SK-N-MC (cell line): ENCODE measurements at regions not wholly inside any gene's neighbourhood (a gene's known extent, or its start where the extent isn't known, plus 50 kb on each side); places are given as distances from the start of the nearest gene placed in this dataset.

Experiments used
- EZH2 ChIP-seq: fragments of 200-600 bp; sonication (generic); IDR thresholded peaks from one replicate; pipeline ENCODE4 v1.6.1; 2017; ENCODE audit warnings: antibody characterized with exemption
- FOXP2 ChIP-seq: optimal IDR thresholded peaks from 2 replicates; pipeline ENCODE3; 2011; ENCODE audit warnings: mild to moderate bottlenecking, moderate library complexity; ENCODE audit not compliant: insufficient read depth; ENCODE audit errors: extremely low read length, control extremely low read depth
- POLR2AphosphoS5 ChIP-seq: IDR thresholded peaks from 2 replicates; pipeline ENCODE4 v1.6.1; 2012; ENCODE audit warnings: mild to moderate bottlenecking, low read depth, low read length, borderline replicate concordance

DNA sequence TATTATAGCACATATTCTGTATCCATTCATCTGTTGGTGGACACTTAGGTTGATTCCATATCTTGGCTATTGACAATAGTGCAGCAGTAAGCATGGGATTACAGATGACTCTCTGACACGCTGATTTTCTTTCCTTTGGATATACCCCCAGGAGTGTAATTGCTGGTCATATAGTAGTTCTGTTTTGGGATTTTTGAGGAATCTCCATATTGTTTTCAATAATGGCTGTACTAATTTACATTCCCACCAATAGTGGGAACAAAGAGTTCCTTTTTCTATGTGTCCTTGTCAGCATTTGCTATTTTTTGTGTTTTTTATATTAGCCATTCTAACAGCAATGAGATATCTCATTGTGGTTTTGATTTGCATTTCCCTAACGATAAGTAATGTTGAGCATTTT lies 309.0 kb upstream of the JARID2 start:
- no peak for TF ChIP-seq EZH2
- TF ChIP-seq POLR2AphosphoS5: no peak
- no peak for TF ChIP-seq FOXP2
